ENCODE measurements at regions not wholly inside any gene's neighbourhood (a gene's known extent, or its start where the extent isn't known, plus 50 kb on each side); places are given as distances from the start of the nearest gene placed in this dataset.

GRCh38 chr2:128834207-128834879 is 515.7 kb upstream of the HS6ST1 start:
- Histone ChIP-seq H3K36me3 (replicated peaks in 1 of 2; ENCODE audit: control insufficient read depth in 1 of 2, insufficient read depth in 2 of 2, low read length in 1 of 2) (no peaks in the 10 kb centered on the region), H3K9me3 (no peaks in the 10 kb centered on the region), H3K79me2 (ENCODE audit: insufficient read depth) (no peaks in the 10 kb centered on the region), H3K9ac (no peak overlapping the region), H3K27me3 (ENCODE audit: insufficient read depth) (no peaks in the 10 kb centered on the region), H3K27ac (ENCODE audit: low read depth in 2 of 2, low read length in 1 of 2) (no peak overlapping the region), H2AFZ (ENCODE audit: low read depth) (no peak overlapping the region), H3K4me2 (no peak overlapping the region), H3K4me1 (ENCODE audit: control insufficient read depth in 1 of 2, insufficient read depth in 2 of 2, low read depth in 1 of 2, low read length in 1 of 2) (peaks cover 0 to 3% of the 10 kb centered on the region in 2 experiments; a peak in 1 of 4 replicates), H3F3A (replicated peaks; ENCODE audit: insufficient read depth) (no peaks in the 10 kb centered on the region), H3K9me2 (no peaks in the 10 kb centered on the region), H3K4me3 (ENCODE audit: low read depth in 2 of 2, low read length in 1 of 2) (no peak overlapping the region), H4K20me1 (ENCODE audit: insufficient read depth) (no peaks in the 10 kb centered on the region)
- ChIA-PET POLR2A (no interaction called here), CTCF (interaction anchor here (1.2 to 1.3 kb wide), 2 partner anchors 78 to 84 kb away, joined by 3 read pairs; no protein-coding TSS in a partner anchor)
- TF ChIP-seq NRF1 (IDR thresholded peaks at IDR 0.05; ENCODE audit: low read depth, low read length) (no peak), TEAD4 (IDR thresholded peaks at IDR 0.05; ENCODE audit: borderline replicate concordance, insufficient read depth) (no peak), MAX (IDR thresholded peaks at IDR 0.05; ENCODE audit: low read depth) (no peak), RCOR1 (IDR thresholded peaks at IDR 0.05; ENCODE audit: low read length) (no peak)
- no peak for DNase-seq
- WGBS (ENCODE audit: low lambda C conversion rate): 21% methylated on average over 8 of the region's 8 CpGs

DNA sequence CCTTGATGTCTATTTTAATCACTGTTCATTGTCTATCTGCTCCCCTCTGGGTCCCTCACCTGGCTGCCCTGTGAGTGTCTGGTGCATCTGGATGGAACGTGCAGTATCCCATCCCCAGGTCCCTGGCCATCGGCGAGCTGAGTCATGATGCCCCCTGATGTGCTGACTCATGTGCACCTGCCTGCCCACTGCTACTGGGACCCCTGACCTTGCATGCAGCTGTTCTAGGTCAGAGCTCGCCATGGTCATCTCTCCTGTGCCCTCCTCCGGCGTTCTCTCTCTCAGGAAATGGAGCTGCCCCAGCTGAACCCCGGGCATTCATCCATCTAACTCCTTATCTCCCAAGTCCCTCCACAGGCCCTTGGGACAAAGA is 516.2 kb upstream of the HS6ST1 start:
- H3K79me2 ChIP-seq (ENCODE audit: insufficient read depth): no peaks in the 10 kb centered on the region
- no peaks in the 10 kb centered on the region for H3F3A ChIP-seq (replicated peaks; ENCODE audit: insufficient read depth)
- no peak for DNase-seq
- no peaks in the 10 kb centered on the region for H3K27me3 ChIP-seq (ENCODE audit: insufficient read depth)
- CTCF ChIA-PET: interaction anchor here (1.2 to 1.3 kb wide), 2 partner anchors 78 to 83 kb away, joined by 3 read pairs; no protein-coding TSS in a partner anchor
- H3K9ac ChIP-seq: no peak overlapping the region
- H3K9me3 ChIP-seq: no peaks in the 10 kb centered on the region
- H4K20me1 ChIP-seq (ENCODE audit: insufficient read depth): no peaks in the 10 kb centered on the region
- no peak overlapping the region for H3K4me3 ChIP-seq (ENCODE audit: low read depth in 2 of 2, low read length in 1 of 2)
- H3K27ac ChIP-seq (ENCODE audit: low read depth in 2 of 2, low read length in 1 of 2): no peak overlapping the region
- 36% methylated on average over 7 of the region's 7 CpGs for WGBS (ENCODE audit: low lambda C conversion rate)
- H3K4me2 ChIP-seq: no peak overlapping the region
- no peaks in the 10 kb centered on the region for H3K9me2 ChIP-seq
- H3K36me3 ChIP-seq (replicated peaks in 1 of 2; ENCODE audit: control insufficient read depth in 1 of 2, insufficient read depth in 2 of 2, low read length in 1 of 2): no peaks in the 10 kb centered on the region
- peaks cover 0 to 3% of the 10 kb centered on the region in 2 experiments; a peak in 1 of 4 replicates for H3K4me1 ChIP-seq (ENCODE audit: control insufficient read depth in 1 of 2, insufficient read depth in 2 of 2, low read depth in 1 of 2, low read length in 1 of 2)
- no peak overlapping the region for H2AFZ ChIP-seq (ENCODE audit: low read depth)
- POLR2A ChIA-PET: no interaction called here
- TF ChIP-seq NFIC (IDR thresholded peaks at IDR 0.05; ENCODE audit: borderline replicate concordance): no peak
- no peak for TF ChIP-seq GABPA (IDR thresholded peaks at IDR 0.05; ENCODE audit: low read depth)
- TF ChIP-seq, protein P1, sequence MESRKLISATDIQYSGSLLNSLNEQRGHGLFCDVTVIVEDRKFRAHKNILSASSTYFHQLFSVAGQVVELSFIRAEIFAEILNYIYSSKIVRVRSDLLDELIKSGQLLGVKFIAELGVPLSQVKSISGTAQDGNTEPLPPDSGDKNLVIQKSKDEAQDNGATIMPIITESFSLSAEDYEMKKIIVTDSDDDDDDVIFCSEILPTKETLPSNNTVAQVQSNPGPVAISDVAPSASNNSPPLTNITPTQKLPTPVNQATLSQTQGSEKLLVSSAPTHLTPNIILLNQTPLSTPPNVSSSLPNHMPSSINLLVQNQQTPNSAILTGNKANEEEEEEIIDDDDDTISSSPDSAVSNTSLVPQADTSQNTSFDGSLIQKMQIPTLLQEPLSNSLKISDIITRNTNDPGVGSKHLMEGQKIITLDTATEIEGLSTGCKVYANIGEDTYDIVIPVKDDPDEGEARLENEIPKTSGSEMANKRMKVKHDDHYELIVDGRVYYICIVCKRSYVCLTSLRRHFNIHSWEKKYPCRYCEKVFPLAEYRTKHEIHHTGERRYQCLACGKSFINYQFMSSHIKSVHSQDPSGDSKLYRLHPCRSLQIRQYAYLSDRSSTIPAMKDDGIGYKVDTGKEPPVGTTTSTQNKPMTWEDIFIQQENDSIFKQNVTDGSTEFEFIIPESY (IDR thresholded peaks at IDR 0.05; ENCODE audit: borderline replicate concordance, low read depth): no peak
- TF ChIP-seq EZH2phosphoT487 (IDR thresholded peaks at IDR 0.05; ENCODE audit: borderline replicate concordance, low read depth): no peak
- no peak for TF ChIP-seq YY1 (IDR thresholded peaks at IDR 0.05; ENCODE audit: low read depth)
- no peak for TF ChIP-seq USF2 (IDR thresholded peaks at IDR 0.05; ENCODE audit: borderline replicate concordance, low read depth, low read length)
- no peak for TF ChIP-seq REST (IDR thresholded peaks at IDR 0.05; ENCODE audit: low read depth, low read length)
- TF ChIP-seq JUND (IDR thresholded peaks at IDR 0.05): no peak
- no peak for TF ChIP-seq RFX5 (IDR thresholded peaks at IDR 0.05; ENCODE audit: low read length)
- TF ChIP-seq RXRA (IDR thresholded peaks at IDR 0.05; ENCODE audit: borderline replicate concordance, low read depth): no peak
- TF ChIP-seq PBX3 (IDR thresholded peaks at IDR 0.05): no peak
- no peak for TF ChIP-seq GATA2 (CRISPR knock-in tag; IDR thresholded peaks at IDR 0.05)
- TF ChIP-seq, protein P2, sequence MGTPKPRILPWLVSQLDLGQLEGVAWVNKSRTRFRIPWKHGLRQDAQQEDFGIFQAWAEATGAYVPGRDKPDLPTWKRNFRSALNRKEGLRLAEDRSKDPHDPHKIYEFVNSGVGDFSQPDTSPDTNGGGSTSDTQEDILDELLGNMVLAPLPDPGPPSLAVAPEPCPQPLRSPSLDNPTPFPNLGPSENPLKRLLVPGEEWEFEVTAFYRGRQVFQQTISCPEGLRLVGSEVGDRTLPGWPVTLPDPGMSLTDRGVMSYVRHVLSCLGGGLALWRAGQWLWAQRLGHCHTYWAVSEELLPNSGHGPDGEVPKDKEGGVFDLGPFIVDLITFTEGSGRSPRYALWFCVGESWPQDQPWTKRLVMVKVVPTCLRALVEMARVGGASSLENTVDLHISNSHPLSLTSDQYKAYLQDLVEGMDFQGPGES (IDR thresholded peaks at IDR 0.05; ENCODE audit: low read depth, low read length): no peak

All from SK-N-SH (cell line).